Adipocyte (in vitro differentiated cells): ENCODE measurements at regions not wholly inside any gene's neighbourhood (a gene's known extent, or its start where the extent isn't known, plus 50 kb on each side); places are given as distances from the start of the nearest gene placed in this dataset.

Experiments
- DNase-seq: peaks from one replicate; pipeline ENCODE4 v3.0.0-alpha.2; 2015; ENCODE audit warnings: low read depth
- H3K27me3 ChIP-seq: replicated peaks from 2 replicates; pipeline ENCODE4 v1.7.0; 2013; ENCODE audit warnings: mild to moderate bottlenecking, low read length, moderate library complexity; ENCODE audit not compliant: control insufficient read depth, insufficient read depth
- H3K36me3 ChIP-seq: 2 replicates; pipeline ENCODE4 v1.7.0; 2013; ENCODE audit warnings: low read length, mild to moderate bottlenecking, moderate library complexity; ENCODE audit not compliant: control insufficient read depth, insufficient read depth, severe bottlenecking
- H3K4me1 ChIP-seq: 2 replicates; pipeline ENCODE4 v1.7.0; 2013; ENCODE audit warnings: mild to moderate bottlenecking, low read length, moderate library complexity; ENCODE audit not compliant: control insufficient read depth, insufficient read depth
- H3K4me3 ChIP-seq: 2 replicates; pipeline ENCODE4 v1.7.0; 2013; ENCODE audit warnings: mild to moderate bottlenecking, low read length, moderate library complexity
- H3K9ac ChIP-seq: 2 replicates; pipeline ENCODE4 v1.7.0; 2013; ENCODE audit warnings: mild to moderate bottlenecking, low read length, moderate library complexity
- H3K9me3 ChIP-seq: 2 replicates; pipeline ENCODE4 v1.7.0; 2013; ENCODE audit warnings: mild to moderate bottlenecking, low read length, moderate library complexity; ENCODE audit not compliant: control insufficient read depth

GRCh38 chr2:8271461-8271860, 410.4 kb upstream of the ID2 start:
- Histone ChIP-seq H3K4me3 (no peak overlapping the region), H3K36me3 (no peaks in the 10 kb centered on the region), H3K4me1 (peaks cover 18% of the 10 kb centered on the region), H3K9me3 (peaks cover 10% of the 10 kb centered on the region), H3K9ac (no peak overlapping the region), H3K27me3 (no peaks in the 10 kb centered on the region)
- DNase-seq = no peak

- Histone ChIP-seq H3K4me3 (no peak overlapping the region), H3K4me1 (no peaks in the 10 kb centered on the region), H3K36me3 (no peaks in the 10 kb centered on the region), H3K9me3 (peaks cover 10% of the 10 kb centered on the region), H3K9ac (no peak overlapping the region), H3K27me3 (peaks cover 4% of the 10 kb centered on the region)
- no peak for DNase-seq
These were observed 405.8 kb upstream of the ID2 start for GRCh38 chr2:8276026-8276425.

- peaks cover 10% of the 10 kb centered on the region for H3K9me3 ChIP-seq
- no peaks in the 10 kb centered on the region for H3K4me1 ChIP-seq
- peaks cover 4% of the 10 kb centered on the region for H3K27me3 ChIP-seq
- no peak for DNase-seq
- H3K9ac ChIP-seq = peak overlapping the region; percentile 43
- H3K36me3 ChIP-seq = no peaks in the 10 kb centered on the region
- H3K4me3 ChIP-seq = peak overlapping the region; percentile 20
These were observed 403.8 kb upstream of the ID2 start for GRCh38 chr2:8277921-8278571.

- no peak for DNase-seq
- Histone ChIP-seq H3K9ac (no peak overlapping the region), H3K9me3 (peaks cover 6% of the 10 kb centered on the region), H3K36me3 (no peaks in the 10 kb centered on the region), H3K4me3 (no peak overlapping the region), H3K4me1 (no peaks in the 10 kb centered on the region), H3K27me3 (peaks cover 4% of the 10 kb centered on the region)
These were observed 403.0 kb upstream of the ID2 start for GRCh38 chr2:8278709-8279354.

- Histone ChIP-seq H3K4me1 (no peaks in the 10 kb centered on the region), H3K4me3 (no peak overlapping the region)
- no peak for DNase-seq
These were observed 402.4 kb upstream of the ID2 start for GRCh38 chr2:8279506-8279905.

GRCh38 chr2:8281234-8281633, 400.6 kb upstream of the ID2 start:
- Histone ChIP-seq H3K27me3 (peaks cover 4% of the 10 kb centered on the region), H3K9ac (no peak overlapping the region), H3K36me3 (no peaks in the 10 kb centered on the region), H3K9me3 (no peaks in the 10 kb centered on the region), H3K4me3 (no peak overlapping the region), H3K4me1 (no peaks in the 10 kb centered on the region)
- no peak for DNase-seq

More at GRCh38 chr2:8279506-8279905, 402.4 kb upstream of the ID2 start:
- Histone ChIP-seq H3K9ac (no peak overlapping the region), H3K36me3 (no peaks in the 10 kb centered on the region), H3K27me3 (peaks cover 4% of the 10 kb centered on the region), H3K9me3 (no peaks in the 10 kb centered on the region)

- Histone ChIP-seq H3K4me1 (no peaks in the 10 kb centered on the region), H3K9ac (no peak overlapping the region), H3K9me3 (no peaks in the 10 kb centered on the region), H3K27me3 (peaks cover 4% of the 10 kb centered on the region), H3K36me3 (no peaks in the 10 kb centered on the region), H3K4me3 (no peak overlapping the region)
- DNase-seq = peak; percentile 47
These were observed 399.7 kb upstream of the ID2 start for GRCh38 chr2:8281950-8282857.

GRCh38 chr2:8282858-8283252, 399.0 kb upstream of the ID2 start:
- DNase-seq = no peak
- Histone ChIP-seq H3K9ac (no peak overlapping the region), H3K4me3 (no peak overlapping the region), H3K27me3 (peaks cover 4% of the 10 kb centered on the region), H3K36me3 (no peaks in the 10 kb centered on the region), H3K9me3 (no peaks in the 10 kb centered on the region), H3K4me1 (no peaks in the 10 kb centered on the region)

GRCh38 chr2:8285081-8285480, 396.8 kb upstream of the ID2 start:
- no peak overlapping the region for H3K9ac ChIP-seq
- peak; percentile 16 for DNase-seq
- H3K27me3 ChIP-seq = no peaks in the 10 kb centered on the region
- H3K4me1 ChIP-seq = no peaks in the 10 kb centered on the region
- H3K9me3 ChIP-seq = no peaks in the 10 kb centered on the region
- no peak overlapping the region for H3K4me3 ChIP-seq
- no peaks in the 10 kb centered on the region for H3K36me3 ChIP-seq

- Histone ChIP-seq H3K9me3 (no peaks in the 10 kb centered on the region), H3K27me3 (no peaks in the 10 kb centered on the region), H3K4me3 (no peak overlapping the region), H3K9ac (no peak overlapping the region), H3K36me3 (no peaks in the 10 kb centered on the region), H3K4me1 (no peaks in the 10 kb centered on the region)
- DNase-seq = no peak
These were observed 396.0 kb upstream of the ID2 start for GRCh38 chr2:8285898-8286297.

GRCh38 chr2:8288206-8288605, 393.6 kb upstream of the ID2 start:
- H3K36me3 ChIP-seq = no peaks in the 10 kb centered on the region
- no peaks in the 10 kb centered on the region for H3K4me1 ChIP-seq
- DNase-seq = no peak
- no peak overlapping the region for H3K4me3 ChIP-seq
- H3K9ac ChIP-seq = no peak overlapping the region
- H3K27me3 ChIP-seq = no peaks in the 10 kb centered on the region
- H3K9me3 ChIP-seq = no peaks in the 10 kb centered on the region
